NCI-H2196 (cell line): ENCODE measurements at regions not wholly inside any gene's neighbourhood (a gene's known extent, or its start where the extent isn't known, plus 50 kb on each side); places are given as distances from the start of the nearest gene placed in this dataset.
"Not testable (repeated sequence)": the region's sequence is repeated elsewhere in the genome, so short reads cannot be mapped to it uniquely, and the experiment has no call there.

Source experiments
- DNase-seq: peaks from one replicate; lab custom pipeline; 2025; ENCODE audit not compliant: unreplicated experiment; lab: John Stamatoyannopoulos, UW

DNA sequence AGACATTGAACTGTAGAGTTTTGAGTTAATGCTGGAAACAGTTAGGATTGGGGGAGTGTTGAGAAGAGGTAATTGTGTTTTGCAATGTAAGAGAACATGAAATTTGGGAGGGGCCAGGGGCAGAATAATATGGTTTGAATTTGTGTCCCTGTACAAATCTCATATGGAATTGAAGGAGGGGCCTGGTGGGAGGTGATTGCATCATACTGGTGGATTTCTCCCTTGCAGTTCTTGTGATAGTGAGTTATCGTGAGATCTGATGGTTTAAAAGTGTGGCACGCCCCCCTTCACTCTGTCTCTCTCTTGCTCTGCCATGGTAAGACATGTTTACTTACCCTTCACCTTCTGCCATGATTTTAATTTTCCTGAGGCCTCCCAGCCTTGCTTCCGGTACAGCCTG, 876.0 kb upstream of the FBXO33 start:
- DNase-seq, result no peak

DNA sequence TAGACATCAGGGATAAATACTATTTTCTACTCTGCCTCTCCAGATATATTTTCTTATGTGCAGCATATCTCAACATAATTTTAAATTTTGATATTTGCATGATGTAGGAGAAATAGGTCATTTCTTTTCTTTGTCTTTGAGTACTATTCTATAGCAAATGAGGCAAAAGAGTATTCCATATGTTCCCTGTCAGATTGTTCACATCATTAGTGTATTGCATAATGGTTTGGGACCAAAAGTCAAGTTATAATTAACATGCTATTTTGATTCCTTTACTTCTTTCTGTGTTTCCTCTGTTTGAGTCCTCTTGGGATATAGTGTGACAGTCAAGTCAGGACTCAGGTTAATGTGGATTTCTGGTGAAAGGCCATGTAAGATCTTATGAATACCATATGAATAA, 864.6 kb upstream of the FBXO33 start:
- DNase-seq, result no peak

GRCh38 chr14:40292664-40293063, 860.4 kb upstream of the FBXO33 start:
- no peak for DNase-seq

DNA sequence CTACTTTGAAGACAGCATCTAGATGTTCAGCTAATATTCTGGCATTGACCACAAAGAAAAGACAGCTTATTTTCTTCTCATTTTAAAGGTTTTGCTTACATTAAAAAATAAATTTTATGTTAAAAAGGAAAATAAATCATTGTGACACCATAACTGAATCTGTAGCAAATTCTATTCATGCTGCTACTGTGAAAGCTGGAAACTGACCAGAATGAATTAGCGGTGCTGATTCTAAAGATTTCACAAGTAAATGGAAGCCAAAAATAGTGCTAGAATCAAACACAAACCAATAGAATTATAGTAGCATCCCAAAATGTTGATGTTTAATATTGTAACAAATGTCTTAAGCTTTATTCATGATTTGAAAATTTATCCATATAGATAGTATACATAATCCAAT, 850.0 kb upstream of the FBXO33 start:
- DNase-seq, result no peak

DNA sequence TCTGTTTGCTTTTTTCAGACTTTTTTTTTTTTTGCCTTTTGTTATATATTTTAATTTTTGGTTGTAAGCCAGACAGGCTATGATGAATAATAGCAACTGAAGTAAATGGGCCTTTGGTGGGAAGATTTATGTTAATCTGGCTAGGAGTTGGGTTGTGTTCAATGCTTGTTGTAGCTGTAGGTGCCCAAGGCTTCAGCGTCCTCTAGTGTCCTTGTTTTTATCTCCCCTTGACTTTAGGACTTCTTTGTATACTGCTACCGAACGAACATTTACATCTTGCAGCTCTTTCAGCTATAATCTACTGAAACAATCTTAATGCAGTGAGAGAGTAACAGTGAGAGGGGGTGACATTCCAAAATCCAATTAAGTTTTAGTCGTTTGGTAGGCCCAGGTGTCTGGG, 848.4 kb upstream of the FBXO33 start:
- DNase-seq, result no peak

GRCh38 chr14:40273417-40273816, 841.2 kb upstream of the FBXO33 start:
- no peak for DNase-seq

DNA sequence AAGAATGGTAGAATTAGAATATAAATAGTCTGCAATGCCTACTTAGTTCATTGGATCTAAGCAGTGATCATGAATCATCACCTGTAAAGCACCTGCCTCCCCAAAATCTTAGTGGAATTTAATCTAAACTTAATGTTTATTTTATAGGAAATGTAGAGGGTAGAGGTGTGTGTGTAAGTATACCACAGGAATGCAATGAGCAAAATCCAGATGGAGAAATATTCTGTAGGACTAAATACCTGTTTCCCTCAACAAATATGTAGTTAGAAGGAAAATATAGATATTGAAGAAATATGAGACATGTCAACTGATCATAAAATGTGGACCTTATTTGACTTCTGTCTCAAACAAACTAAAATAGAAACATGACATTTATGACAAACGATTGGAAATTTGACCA, 839.2 kb upstream of the FBXO33 start:
- DNase-seq, result no peak

- DNase-seq, result no peak
These were observed 837.2 kb upstream of the FBXO33 start for GRCh38 chr14:40269436-40269835.

DNA sequence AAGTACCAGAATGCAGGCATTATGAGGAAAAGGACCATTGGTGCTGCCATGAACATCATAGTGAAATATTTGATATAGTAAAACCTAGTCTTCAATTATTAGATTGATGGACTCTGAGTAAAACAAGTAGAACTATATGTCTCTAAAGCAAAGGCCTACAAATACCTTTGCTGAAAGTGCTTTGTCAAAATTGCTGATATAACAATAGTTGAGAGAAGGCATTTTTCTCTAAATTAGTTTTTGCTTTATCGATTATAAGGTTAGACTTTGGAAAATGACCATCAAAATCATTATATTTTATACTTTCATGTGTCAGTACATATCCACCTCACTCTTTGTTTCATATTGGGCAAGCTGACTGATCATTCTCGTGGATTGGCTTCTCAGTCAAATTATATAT, 836.0 kb upstream of the FBXO33 start:
- no peak for DNase-seq

DNA sequence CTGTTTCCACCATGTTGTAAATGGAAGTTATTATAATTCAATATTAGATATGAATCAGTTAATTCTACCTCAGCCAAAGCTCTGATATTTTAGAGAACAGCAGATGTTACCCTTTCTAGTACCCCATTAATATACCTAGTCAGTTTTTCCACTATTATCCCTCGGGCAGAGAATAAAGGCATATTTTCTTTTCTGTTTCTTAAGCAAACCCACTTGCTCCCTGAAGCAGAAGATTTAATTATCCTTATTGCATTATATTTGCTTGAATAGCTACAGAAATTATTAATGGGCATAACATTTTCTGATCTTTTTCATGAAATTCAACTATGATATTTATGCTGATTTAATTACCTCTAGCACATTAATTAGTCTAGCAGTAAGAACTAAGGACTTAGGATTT, 832.9 kb upstream of the FBXO33 start:
- DNase-seq, result no peak

DNA sequence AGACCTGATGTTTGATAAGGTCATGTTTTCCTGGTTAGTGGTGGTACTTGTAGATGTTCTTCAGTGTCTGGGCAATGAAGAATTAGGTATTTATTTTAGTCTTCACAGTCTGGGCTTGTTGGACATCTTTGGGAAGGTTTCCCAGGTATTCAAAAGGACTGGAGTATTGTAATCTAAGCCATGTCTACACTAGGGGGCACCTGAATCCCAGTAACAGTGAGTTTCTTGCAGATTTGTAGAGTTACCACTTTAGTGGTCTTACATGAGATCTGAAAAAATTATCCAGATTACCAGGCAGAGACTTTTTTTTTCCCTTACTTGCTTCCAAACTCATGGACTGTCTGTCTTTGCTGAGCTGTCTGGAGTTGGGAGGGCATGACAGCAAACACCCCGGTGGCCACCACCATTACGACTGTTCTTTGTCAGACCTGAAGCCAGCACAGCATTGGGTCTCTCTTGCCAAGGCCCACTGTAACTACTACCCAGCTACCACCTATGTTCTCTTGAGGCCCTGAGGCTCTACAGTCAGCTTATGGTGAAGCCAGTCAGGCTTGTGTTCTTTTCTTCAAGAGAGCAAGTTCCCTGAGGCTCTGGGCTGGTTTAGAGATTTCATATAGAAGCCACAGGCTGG, 820.7 kb upstream of the FBXO33 start:
- DNase-seq, result no peak

- DNase-seq, result no peak
These were observed 816.4 kb upstream of the FBXO33 start for GRCh38 chr14:40248671-40249070.

DNA sequence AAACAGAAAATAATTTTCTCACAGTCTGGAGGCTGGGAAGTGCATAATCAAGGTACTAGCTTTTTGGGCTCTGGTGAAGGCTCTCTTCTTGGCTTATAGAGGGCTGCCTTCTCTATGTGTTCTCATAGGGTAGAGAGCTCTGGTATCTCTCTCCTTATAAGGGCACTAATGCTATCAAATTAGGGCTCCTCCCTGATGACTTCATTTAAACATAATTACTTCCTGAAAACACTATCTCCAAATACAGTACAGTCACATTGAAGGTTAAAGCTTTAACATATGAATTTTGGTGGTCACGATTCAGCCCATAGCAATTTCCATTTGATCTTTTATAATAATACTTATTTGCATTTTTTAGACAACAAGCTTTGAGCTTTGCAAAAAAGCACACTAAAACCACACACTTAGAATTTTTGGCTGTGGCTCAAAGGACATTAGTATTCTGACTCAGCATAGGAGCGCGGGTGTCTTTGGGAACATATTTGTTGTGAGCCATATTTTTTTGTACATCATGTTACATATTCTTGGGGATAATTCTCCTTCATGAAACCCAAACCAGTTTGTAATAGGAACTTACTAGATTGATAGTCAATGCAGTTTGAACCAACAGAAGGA, 808.1 kb upstream of the FBXO33 start:
- no peak for DNase-seq

GRCh38 chr14:40232302-40232701, 800.1 kb upstream of the FBXO33 start:
- DNase-seq, result no peak

DNA sequence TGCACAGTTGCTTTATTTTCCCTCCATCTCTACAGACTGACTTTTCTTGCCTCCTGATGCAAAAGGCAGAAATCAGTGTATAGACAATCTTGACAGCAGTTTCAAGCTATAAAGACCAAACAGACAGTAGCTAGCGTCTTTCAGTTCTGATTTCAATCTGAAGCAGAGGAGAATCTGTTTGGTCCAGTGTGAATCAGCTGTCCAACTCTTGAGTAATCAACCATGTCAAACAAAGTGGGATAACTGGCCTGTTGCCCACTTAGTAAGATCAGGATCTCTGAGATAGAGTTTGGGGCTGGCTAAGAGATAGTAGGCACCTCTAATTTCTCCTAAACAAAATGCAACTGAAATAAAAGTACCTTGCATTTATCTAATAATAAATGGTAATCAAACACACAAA, 797.4 kb upstream of the FBXO33 start:
- no peak for DNase-seq

DNA sequence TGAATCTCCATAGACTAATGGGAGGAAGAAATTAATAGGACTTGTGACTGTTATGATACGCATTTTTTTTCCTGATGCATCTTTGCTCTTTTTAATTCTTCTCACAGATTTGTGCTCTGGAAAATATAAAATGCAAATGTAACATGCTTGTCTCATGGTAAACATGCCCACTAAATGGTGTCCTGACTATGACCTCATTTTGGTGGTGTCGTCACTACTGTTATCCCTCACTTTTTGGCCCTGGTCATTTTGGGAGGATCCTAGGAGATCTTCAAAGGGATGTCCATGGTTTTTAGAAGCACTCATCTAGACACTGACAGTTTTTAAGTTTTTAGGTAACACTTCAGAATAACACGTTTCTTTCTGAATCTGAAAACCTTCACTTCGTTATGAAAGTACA, 790.8 kb upstream of the FBXO33 start:
- no peak for DNase-seq

- peak; percentile 25 for DNase-seq
These were observed 789.2 kb upstream of the FBXO33 start for GRCh38 chr14:40221428-40221827.

- DNase-seq, result no peak
These were observed 786.8 kb upstream of the FBXO33 start for GRCh38 chr14:40219032-40219431.

- no peak for DNase-seq
These were observed 786.2 kb upstream of the FBXO33 start for GRCh38 chr14:40218282-40218941.

GRCh38 chr14:40216976-40217375, 784.7 kb upstream of the FBXO33 start:
- DNase-seq, result no peak

DNA sequence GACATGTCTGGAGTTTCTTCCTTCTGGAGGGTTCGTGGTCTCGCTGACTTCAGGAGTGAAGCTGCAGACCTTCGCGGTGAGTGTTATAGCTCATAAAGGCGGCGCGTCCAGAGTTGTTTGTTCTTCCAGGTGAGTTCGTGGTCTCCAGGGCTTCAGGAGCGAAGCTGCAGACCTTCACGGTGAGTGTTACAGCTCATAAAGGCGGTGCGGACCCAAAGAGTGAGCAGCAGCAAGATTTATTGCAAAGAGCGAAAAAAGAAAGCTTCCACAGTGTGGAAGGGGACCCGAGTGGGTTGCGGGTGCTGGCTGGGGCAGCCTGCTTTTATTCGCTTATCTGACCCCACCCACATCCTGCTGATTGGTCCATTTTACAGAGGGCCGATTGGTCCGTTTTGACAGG, 784.2 kb upstream of the FBXO33 start:
- not testable (repeated sequence) for DNase-seq

DNA sequence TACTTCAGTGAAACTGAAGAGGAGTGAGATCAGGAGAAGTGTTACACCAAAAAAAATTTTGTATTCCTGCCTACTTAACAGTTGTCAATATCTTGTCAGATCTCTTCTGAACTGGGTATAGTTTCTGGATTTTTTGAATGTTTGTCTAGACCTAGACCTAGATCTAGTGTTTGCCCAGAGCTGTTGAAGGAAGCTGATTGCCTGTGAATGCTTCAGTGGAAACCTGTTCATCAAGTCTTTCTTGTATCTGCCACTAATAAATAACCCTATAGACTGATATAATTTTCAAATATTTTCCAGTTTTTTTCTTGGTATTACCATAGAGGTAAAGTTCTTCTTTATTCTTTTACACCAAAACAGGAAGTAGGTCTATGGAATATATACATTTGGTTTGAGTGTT, 781.5 kb upstream of the FBXO33 start:
- DNase-seq, result no peak
